Aorta (tissue), 5 donors: ENCODE measurements at regions not wholly inside any gene's neighbourhood (a gene's known extent, or its start where the extent isn't known, plus 50 kb on each side); places are given as distances from the start of the nearest gene placed in this dataset.

Experiments used
- ATAC-seq: fragments of 200-7000 bp; cut with Tn5 transposase; one replicate; pipeline ENCODE4 v1.9.1; 2022; ENCODE audit warnings: moderate library complexity; ENCODE audit not compliant: low FRiP score
- DNase-seq, 2 donors: peaks; one replicate each; pipeline ENCODE4 v3.0.0-alpha.2; 2020
- H3K27ac ChIP-seq, 2 donors: one replicate each; pipeline ENCODE4 v1.5.1; 2013; ENCODE audit warnings: low read length in 2 of 2, mild to moderate bottlenecking in 2 of 2, moderate library complexity in 2 of 2, control low read depth in 1 of 2, inconsistent platforms in 1 of 2, low read depth in 1 of 2
- H3K27me3 ChIP-seq, 2 donors: one replicate each; pipeline ENCODE4 v1.6.1; 2013; ENCODE audit warnings: control low read depth in 1 of 2, low read length in 1 of 2, mild to moderate bottlenecking in 1 of 2, moderate library complexity in 1 of 2; ENCODE audit not compliant: insufficient read depth in 2 of 2, control insufficient read depth in 1 of 2
- H3K36me3 ChIP-seq, 2 donors: one replicate each; pipeline ENCODE4 v1.6.1; 2013; ENCODE audit warnings: control low read depth in 1 of 2, low read length in 1 of 2, mild to moderate bottlenecking in 1 of 2; ENCODE audit not compliant: insufficient read depth in 2 of 2, control insufficient read depth in 1 of 2
- H3K4me1 ChIP-seq, 2 donors: one replicate each; pipeline ENCODE4 v1.6.1; 2013; ENCODE audit warnings: low read length in 2 of 2, control low read depth in 1 of 2, mild to moderate bottlenecking in 1 of 2, moderate library complexity in 1 of 2; ENCODE audit not compliant: insufficient read depth in 2 of 2, control insufficient read depth in 1 of 2
- H3K4me3 ChIP-seq, 2 donors: one replicate each; pipeline ENCODE4 v1.5.1; 2013; ENCODE audit warnings: low read length in 2 of 2, control low read depth in 1 of 2, mild to moderate bottlenecking in 1 of 2
- H3K9me3 ChIP-seq: one replicate; pipeline ENCODE4 v1.6.1; 2013; ENCODE audit warnings: mild to moderate bottlenecking, low read length; ENCODE audit not compliant: control insufficient read depth
- WGBS, 2 donors: extraction: QIAGEN DNeasy Blood & Tissue Kit; methylation state at CpG; one replicate each; pipeline ENCODE4 v1.1.7; 2013; 5-methylcytosine and 5-hydroxymethylcytosine counted together
- intact Hi-C, 2 donors: fragments of 100-400 bp; cut with DNase I; formaldehyde crosslinking; loops; one replicate each; pipeline versions ENCODE4 v1.14.2 to v1.15.0; 2022
- donor health status: healthy with polysubstance abuse.
- donor health status: Bipolar disorder and iron deficiency.
- donor health status: DM: no; HTN: no; CAD: no.
- donor health status: DM: no; HTN: no; CAD: no.
- donor health status: DM: yes; HTN: yes; CAD: no.

GRCh38 chr7:22667562-22668239, 59.3 kb upstream of the IL6 start:
- peaks cover 0 to 1% of the 10 kb centered on the region in 2 donors for H3K4me1 ChIP-seq
- H3K27me3 ChIP-seq = no peaks in the 10 kb centered on the region
- no peak overlapping the region for H3K27ac ChIP-seq
- intact Hi-C loops = no loop called here
- WGBS, 2 donors = 64 to 70% methylated on average over 2 of the region's 2 CpGs
- H3K36me3 ChIP-seq = no peaks in the 10 kb centered on the region
- no peak overlapping the region for H3K4me3 ChIP-seq
- no peaks in the 10 kb centered on the region for H3K9me3 ChIP-seq
- DNase-seq = no peak
- no peak for ATAC-seq

DNA sequence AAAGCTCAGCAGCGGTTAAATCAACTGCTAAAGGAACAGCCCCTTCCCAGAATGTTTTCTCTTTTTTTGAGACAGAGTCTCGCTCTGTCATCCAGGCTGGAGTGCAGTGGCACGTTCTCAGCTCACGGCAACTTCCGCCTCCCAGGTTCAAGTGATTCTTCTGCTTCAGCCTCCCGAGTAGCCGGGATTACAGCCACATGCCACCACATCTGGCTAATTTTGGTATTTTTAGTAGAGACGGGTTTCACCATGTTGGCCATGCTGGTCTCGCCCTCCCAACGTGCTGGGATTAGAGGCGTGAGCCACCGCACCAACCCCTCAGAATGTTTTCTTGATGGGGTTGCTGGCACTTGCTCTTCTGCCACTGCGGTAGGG, 59.8 kb upstream of the IL6 start:
- Histone ChIP-seq H3K9me3 (no peaks in the 10 kb centered on the region), H3K4me1 (peaks cover 0 to 1% of the 10 kb centered on the region in 2 donors), H3K4me3 (no peak overlapping the region), H3K27ac (no peak overlapping the region), H3K36me3 (no peaks in the 10 kb centered on the region), H3K27me3 (no peaks in the 10 kb centered on the region)
- no peak for ATAC-seq
- DNase-seq = no peak
- intact Hi-C loops = no loop called here
- WGBS, 2 donors = 92 to 94% methylated on average over 13 of the region's 13 CpGs

DNA sequence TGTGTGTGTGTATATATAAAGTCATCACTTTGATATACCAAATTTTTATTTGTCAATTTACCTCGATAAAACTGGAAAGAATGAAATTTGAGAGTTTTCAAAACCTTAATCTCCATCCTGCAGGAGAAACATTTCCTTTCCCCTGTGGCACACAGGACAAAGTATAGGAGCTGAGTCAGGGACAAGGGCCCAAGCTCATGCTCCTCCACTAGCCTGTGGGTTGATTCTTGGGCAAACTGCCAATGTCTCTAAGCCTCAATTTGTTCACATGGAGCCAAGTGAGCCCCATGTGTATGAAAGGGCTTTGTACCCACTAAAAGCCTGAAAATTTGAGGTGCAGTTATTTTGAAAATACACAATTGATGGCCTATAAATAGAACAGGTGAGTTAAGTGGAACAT, 60.3 kb upstream of the IL6 start:
- H3K4me1 ChIP-seq = no peaks in the 10 kb centered on the region
- DNase-seq = no peak
- intact Hi-C loops = no loop called here
- no peak overlapping the region for H3K27ac ChIP-seq
- no peaks in the 10 kb centered on the region for H3K9me3 ChIP-seq
- H3K27me3 ChIP-seq = no peaks in the 10 kb centered on the region
- WGBS, 2 donors = 40 to 41% methylated on average over 1 of the region's 1 CpG
- H3K4me3 ChIP-seq = no peak overlapping the region
- no peaks in the 10 kb centered on the region for H3K36me3 ChIP-seq
- no peak for ATAC-seq

DNA sequence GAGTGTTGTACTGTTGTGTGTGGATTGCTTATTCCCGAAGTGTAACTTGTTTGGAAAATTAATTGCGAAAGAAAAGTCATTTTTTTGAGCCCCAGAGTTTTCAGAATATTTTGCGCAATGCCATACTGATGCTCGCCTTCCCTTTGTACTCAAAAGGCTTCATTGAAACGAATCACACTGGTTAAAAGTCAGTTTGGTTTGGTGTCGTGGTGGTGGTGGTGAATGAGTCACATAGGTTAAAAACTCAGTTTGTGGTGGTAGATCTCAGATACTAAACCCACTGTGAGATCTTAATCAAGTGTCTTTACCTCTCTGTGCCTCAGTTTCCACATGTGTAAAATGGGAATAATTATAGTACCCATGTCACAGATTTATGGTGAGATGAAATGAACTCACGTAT, 61.1 kb upstream of the IL6 start:
- Histone ChIP-seq H3K9me3 (no peaks in the 10 kb centered on the region), H3K4me1 (no peaks in the 10 kb centered on the region), H3K27me3 (no peaks in the 10 kb centered on the region), H3K4me3 (no peak overlapping the region), H3K36me3 (no peaks in the 10 kb centered on the region), H3K27ac (no peak overlapping the region)
- 94 to 95% methylated on average over 7 of the region's 7 CpGs for WGBS, 2 donors
- ATAC-seq (no peak), DNase-seq (no peak)
- intact Hi-C loops = no loop called here

- Histone ChIP-seq H3K4me3 (no peak overlapping the region), H3K27me3 (no peaks in the 10 kb centered on the region), H3K27ac (no peak overlapping the region), H3K4me1 (no peaks in the 10 kb centered on the region), H3K9me3 (peaks cover 2% of the 10 kb centered on the region), H3K36me3 (no peaks in the 10 kb centered on the region)
- DNase-seq (no peak), ATAC-seq (no peak)
- WGBS, 2 donors = 94 to 95% methylated on average over 51 to 54 of the region's 54 CpGs
- intact Hi-C loops = no loop called here
These were observed 61.8 kb upstream of the IL6 start for GRCh38 chr7:22664988-22665798.

DNA sequence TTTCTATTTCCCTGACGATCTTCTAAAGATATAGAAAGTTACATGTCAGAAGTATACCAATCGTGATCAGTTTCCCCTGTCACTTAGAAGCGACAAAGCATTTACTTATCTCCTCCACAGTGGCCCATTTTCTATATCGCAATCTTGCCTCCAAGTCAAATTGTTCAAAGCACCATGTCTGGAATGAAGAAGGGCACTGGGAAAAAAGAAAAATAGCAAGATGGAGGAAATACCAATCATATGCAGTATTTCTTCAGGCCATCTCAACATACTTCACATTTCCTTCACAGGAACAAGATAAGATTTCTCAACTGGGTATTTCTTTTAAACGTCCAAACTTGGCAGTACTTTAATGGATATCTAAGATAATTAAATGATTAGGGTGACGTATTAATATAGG, 63.3 kb upstream of the IL6 start:
- ATAC-seq (no peak), DNase-seq (no peak)
- WGBS, 2 donors = 39% methylated on average over 6 of the region's 6 CpGs
- H3K9me3 ChIP-seq = peaks cover 2% of the 10 kb centered on the region
- intact Hi-C loops = no loop called here
- no peaks in the 10 kb centered on the region for H3K36me3 ChIP-seq
- H3K27me3 ChIP-seq = no peaks in the 10 kb centered on the region
- no peak overlapping the region for H3K4me3 ChIP-seq
- H3K27ac ChIP-seq = no peak overlapping the region
- no peaks in the 10 kb centered on the region for H3K4me1 ChIP-seq

- 55 to 65% methylated on average over 2 of the region's 2 CpGs for WGBS, 2 donors
- Histone ChIP-seq H3K27me3 (no peaks in the 10 kb centered on the region), H3K9me3 (peaks cover 2% of the 10 kb centered on the region), H3K4me3 (no peak overlapping the region), H3K4me1 (no peaks in the 10 kb centered on the region), H3K36me3 (no peaks in the 10 kb centered on the region), H3K27ac (no peak overlapping the region)
- intact Hi-C loops = no loop called here
- ATAC-seq (no peak), DNase-seq (no peak)
These were observed 63.7 kb upstream of the IL6 start for GRCh38 chr7:22663357-22663718.

- no peak overlapping the region for H3K27ac ChIP-seq
- ATAC-seq = no peak
- no peaks in the 10 kb centered on the region for H3K36me3 ChIP-seq
- no peak for DNase-seq
- peaks cover 2% of the 10 kb centered on the region for H3K9me3 ChIP-seq
- H3K4me1 ChIP-seq = no peaks in the 10 kb centered on the region
- H3K27me3 ChIP-seq = no peaks in the 10 kb centered on the region
- intact Hi-C loops = no loop called here
- H3K4me3 ChIP-seq = no peak overlapping the region
- 72 to 81% methylated on average over 3 of the region's 3 CpGs for WGBS, 2 donors
These were observed 64.2 kb upstream of the IL6 start for GRCh38 chr7:22662556-22663356.
